Nucleus accumbens (tissue), 56 donors: ENCODE measurements at regions not wholly inside any gene's neighbourhood (a gene's known extent, or its start where the extent isn't known, plus 50 kb on each side); places are given as distances from the start of the nearest gene placed in this dataset.

Experiments
- DNase-seq, 56 donors: peaks; one replicate each; lab custom pipeline; 2025; lab: John Stamatoyannopoulos, UW

DNA sequence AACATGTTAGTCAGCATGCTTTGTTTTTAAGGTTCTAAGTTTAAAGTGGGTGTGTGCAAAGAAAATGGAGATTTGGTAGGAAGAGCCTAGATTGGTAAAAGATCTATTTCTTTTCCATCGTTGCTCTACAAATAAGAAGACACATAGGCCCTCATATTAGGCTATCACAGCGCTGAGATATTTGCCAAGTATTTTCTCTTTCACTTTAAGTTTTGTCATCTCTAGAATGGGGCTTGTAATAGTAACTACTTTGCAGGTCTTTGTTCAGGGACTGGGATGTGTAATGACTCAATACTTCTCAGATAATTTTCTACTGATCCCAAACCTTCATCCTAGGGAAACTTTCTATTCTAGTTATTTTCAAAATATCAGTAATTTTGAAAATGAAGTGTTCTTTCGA lies 917.7 kb upstream of the SLC10A2 start:
- DNase-seq = no peak

DNA sequence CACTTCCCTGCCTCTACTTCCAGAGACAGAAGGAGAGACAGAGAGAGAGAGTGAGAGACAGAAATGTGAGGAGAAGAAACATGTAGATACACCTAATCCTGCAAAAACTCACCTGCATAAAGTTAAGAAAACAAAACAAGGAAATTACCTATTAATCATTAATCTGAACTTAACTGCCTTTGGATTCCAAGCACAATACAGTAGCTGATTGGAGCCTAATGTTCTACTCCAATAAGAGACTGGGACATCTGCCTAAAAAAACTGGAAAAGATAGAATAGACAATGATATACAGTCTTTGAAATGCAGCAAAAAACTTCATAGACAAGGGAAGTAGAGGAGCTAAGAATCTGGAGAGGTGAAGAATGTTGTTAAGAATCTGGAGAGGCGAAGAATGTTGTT lies 910.2 kb upstream of the SLC10A2 start:
- no peak for DNase-seq

DNA sequence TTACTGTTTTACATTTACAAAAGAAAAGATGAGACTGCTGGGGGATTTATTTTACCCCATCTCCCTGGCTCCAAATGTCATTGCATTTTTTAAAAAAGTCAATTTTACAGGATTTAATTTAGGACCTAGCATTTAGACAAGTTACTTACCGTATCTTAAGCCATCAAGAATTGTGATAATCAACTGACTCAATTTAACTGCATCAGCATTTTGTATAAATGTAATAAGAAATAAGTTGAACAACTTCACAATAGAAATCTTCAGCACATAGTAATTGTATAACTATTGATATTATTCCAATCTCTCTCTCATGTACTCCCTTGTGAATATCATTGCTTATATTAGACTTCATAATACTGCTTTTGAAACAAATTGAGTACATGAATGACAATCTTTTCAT lies 907.5 kb upstream of the SLC10A2 start:
- no peak for DNase-seq

DNA sequence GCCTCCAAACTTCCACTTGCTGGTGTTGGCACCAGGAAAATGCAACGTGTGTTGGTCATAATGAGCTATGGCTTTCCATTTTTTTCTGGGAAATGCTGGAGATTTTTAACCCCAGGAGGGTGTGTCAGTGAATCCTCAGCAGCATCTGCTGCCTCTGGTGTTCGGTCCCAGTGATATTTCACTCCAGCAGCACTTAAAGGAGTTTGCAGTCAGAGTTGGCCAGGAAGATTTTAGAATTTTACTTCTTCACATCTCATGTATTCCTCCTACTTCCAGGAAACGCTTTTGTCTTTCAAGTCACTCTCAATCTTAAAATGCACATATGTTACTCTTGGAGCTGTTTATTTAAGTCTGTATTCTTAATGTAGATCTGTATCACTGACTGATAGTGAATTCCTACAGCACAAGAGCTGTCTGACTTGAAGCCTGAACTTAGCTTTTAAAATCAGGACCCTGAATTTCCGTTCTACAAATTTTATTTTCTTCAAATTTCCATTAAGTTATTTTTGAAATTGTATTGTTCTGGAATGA lies 903.4 kb upstream of the SLC10A2 start:
- no peak for DNase-seq

DNA sequence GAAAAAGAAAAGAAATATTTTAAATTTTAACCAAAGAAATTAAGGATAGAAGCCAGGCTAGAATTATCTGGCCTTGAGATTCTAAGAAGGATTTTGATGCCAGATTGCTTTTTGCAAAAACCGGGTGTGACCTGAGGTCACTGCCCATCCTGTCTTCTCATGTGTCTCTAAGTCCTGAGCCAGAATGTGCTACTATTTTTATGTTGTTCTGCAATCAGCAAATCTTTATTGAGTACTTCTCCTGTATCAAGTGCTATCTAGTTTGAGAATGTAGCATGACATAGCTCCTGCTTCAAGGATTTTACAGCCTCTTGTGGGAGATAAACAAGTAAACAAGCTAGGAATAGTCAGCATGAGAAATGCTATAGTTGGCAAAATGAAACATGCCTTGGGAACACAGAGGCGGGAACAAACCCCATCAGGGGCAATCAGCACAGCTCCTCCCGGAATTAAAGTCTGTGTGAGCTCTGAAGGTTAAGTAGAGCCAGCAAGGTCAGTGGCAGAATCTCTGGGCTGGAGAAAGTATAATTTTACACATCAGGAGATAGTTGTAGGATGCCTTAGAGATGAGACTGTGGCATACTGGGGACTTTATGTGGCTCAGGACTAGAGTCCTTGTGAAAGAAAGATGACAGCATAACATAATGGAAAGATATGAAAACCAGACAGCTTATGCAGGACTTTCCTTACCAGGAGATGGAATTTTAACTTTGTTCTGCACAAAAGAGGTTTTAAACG lies 899.5 kb upstream of the SLC10A2 start:
- DNase-seq = no peak

DNA sequence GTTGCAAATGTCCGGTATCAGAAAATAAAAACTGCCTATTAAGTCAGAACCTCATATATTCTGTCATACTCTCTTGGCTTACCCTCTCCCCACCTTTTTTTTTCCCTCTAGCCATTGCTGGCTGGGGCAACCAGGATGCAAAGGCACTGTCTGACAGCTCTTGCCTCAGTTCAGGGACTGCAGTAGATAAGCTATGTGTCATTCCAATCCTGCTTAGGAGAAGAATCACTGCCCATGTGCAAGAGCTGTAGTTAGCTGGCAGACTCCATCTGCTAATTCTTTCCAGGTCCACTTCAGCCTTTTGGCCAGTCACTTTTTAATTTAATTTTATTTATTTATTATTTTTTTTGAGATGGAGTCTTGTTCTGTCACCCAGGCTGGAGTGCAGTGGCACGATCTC lies 895.6 kb upstream of the SLC10A2 start:
- no peak for DNase-seq

DNA sequence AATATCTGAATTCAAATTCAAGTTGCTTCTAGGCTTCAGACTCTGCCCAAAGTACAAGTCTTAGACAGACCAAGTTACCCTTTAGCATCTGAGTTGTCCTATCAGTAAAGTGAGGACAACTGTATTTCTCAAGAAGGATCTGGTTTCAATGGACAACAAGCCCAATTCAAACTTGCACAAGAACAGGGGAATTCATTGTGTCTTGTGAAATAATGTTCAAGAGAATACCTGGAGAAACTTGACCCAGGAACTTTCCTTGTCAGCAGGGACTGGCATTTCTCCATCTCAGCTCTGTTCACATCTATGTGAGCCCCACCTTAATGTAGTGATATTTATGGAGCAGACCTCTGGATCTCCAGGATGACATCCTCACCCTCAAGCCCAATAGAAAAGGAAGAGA lies 894.9 kb upstream of the SLC10A2 start:
- DNase-seq = no peak

DNA sequence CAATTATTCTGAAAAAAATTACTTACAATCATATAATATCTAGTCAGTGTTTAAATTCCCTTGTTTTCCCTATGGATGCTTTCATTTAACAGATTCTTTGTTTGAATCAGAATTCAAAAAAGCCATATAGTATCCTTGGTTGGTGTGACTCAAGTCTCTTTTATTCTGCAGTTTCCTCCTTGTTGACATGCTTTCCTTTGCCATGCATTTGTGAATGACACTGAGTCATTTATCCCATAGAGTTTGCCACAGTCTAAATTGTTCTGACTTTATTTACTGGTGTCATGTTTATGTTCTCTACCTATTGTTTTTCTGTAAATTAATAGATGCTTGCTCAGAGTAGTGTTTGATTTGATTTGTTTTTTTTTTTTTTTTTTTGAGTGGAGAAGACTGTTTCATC lies 893.8 kb upstream of the SLC10A2 start:
- DNase-seq = no peak

DNA sequence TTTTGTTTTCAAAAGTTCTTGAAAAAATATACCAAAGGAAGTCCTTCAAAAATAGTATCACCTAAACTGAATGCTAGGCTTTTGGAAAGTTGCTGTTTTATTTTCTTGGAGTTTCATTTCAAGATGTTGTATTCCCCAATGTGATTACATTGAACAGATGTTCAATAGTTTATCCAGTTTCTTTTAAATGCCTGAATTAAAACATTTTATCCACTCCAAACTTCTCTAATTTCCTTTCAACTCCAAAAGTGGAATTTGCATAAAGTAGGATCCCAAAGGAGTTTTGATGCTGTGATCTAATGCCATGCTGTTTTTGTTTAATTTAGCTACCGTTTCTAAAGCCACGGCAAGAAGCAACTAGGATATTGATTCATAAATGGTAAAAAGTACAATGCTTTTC lies 892.5 kb upstream of the SLC10A2 start:
- DNase-seq = no peak

DNA sequence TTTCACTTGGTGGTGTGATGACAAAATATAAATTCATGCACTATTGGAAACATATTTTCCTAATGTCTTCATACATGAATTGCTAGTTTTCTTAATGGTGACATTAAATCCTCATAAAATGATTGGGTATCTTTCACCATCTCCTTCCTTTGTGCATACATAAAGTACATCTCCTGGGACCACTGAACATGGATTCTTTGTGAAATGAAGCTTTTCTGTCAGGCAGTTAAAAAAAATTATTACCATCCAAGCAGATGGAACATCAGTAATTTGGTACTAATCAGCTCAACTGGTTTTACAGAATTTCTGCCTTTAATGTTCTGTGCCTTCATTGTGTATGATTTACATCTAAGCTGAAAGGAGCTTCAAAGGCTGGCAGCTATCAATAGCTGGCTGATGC lies 891.7 kb upstream of the SLC10A2 start:
- DNase-seq = no peak

DNA sequence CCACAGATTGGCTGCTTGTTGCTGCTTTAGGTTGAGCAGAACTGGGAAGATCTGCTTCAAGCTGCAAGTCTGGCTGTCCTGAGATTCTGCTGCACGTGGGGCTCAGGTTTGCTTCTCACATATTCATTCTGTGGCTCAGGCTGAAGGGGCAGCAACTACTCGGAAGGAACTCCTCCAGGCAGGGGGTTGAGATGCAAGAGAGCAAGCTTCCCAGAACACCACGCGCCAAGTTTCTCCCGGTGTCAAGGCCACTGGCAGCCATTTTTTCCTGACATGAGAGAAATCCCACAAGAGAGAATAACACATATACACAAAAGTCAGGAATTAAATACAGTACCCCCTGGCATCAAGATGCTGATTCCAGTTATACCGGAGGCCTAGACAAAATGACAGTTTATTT lies 887.6 kb upstream of the SLC10A2 start:
- no peak for DNase-seq

DNA sequence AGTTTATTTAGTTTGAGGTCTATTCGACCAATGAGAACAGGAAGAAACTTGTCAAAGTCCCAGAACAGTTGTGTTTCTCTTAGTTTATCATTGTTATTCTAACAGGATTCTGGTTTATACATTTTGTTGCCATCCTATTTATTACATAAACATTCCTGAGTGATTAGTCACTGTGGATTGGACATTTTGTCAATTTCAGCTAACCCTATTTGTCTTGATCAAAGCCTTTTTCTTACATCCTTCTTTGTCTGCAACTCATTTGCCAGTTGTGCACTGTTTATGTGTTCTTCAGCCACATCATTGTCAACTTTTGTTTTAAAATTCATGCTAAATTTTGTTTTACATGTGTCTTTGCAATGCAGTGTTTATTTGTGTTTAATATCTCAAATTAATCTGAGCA lies 886.0 kb upstream of the SLC10A2 start:
- DNase-seq = no peak

DNA sequence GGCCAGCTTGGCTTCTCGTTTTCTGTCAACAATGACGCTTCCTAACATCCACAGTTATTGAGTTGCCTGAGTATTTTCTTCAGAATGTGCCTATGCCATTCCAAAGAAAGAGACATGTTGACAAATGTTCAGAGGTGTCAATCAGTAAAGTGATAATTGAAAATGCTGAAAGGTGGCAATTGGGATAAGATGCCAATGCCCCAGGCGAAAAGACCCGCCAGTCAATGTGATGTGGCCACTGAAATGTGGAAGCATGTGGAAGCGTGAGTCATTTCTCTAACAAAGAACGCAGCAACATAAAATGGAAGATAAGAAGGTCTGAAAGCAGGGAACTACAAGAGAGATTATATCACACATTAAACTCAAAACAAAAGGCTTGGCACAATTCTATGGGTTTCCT lies 882.2 kb upstream of the SLC10A2 start:
- DNase-seq = no peak

DNA sequence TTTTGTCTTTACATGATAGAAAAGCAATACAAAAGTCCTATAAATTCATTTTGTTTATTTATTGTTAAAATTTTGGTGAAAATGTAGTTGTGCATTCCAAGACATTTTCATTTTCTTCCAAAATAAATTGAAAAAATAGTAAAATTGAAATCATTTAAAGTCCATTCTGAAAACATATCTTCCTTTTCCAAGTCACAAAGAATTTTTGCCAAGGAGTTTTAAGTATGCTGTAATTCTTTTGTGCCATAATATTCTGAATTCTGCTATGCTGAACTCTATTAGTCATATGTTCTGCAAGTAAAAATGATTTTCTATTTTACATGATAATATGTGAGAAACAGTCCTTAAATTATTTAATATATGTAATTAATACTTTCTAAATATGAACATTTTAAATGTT lies 879.6 kb upstream of the SLC10A2 start:
- no peak for DNase-seq

DNA sequence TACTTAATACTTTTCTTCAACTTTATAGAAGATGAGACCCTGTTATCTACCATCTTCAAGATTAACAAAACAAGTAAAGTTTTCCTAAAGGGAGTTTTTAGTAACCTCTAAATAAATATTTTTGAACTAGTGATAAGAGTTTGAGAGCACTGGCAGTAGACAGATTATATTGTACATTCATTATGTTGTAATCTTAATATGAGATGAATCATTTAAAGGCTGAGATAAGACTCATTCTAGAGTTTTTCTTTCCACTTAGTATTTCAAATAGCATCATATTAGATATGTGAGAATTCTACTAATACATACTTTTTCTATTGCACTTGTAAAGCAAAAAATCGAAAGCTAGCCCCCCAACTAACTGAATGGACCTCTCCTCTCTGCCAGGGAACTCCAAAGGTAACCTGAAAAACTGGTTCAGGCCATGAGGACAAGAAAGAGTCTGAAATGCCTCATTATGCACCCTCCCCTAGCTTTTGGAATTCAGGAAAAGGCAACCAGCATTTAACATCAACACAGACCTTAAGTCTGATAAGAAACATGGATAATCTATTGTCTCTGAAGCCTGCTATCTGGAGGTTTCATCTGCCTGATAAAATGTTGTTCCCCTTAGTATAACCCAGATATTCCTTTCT lies 875.4 kb upstream of the SLC10A2 start:
- no peak for DNase-seq

DNA sequence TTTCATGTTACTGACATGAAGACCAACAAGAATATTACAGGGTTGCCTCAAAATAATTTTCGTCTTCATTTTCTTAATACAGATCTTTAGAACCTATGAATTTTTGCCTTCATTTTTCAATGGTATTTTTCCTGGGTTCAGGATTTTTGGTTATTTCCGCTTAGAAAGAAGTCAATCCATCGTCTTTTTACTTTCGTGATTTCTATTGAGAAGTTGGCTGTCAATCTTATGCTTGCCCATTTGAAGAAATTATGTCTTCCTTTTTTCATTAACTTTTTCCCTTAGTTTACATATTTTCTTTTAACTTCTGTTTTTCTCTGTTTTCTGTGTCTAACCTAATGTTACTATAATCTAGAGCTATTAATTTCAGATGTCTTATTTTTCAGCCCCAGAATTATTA lies 868.9 kb upstream of the SLC10A2 start:
- DNase-seq = no peak

DNA sequence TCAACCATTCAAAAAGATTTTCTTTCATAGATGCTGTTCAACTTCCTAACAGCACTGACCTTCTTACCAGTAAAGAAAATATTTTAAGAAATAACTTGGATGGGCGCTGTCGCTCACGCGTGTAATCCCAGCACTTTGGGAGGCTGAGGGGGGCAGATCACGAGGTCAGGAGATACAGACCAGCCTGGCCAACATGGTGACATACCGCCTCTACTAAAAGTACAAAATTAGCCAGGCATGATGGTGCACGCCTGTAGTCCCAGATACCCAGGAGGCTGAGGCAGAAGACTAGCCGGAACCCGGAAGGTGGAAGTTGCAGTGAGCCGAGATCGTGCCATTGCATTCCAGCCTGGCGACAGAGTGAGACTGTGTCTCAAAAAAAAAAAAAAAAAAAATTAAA lies 865.7 kb upstream of the SLC10A2 start:
- no peak for DNase-seq

DNA sequence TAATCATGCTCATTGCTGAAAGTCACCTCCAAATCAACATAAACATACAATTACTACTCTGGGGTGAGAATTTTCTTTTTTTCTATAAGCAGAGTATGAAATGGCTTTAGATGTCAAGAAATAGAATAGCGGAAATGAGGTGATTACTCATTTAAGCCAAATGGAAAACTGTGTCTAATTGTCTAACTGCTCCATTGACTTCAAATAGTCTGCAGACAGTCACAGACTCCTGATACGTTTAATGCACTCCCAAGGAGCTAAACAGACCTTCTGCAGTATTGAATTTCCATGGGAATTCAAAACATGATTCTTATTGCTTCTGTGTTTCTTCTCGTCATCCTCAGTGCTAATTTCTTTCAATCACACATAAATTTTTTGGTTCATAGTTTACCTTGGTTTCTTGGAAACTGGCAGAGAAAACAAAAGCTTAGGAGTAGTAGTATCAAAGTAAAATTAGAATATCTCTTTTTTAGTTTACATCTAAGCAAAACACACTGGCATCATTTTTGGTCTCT lies 865.2 kb upstream of the SLC10A2 start:
- DNase-seq = no peak

DNA sequence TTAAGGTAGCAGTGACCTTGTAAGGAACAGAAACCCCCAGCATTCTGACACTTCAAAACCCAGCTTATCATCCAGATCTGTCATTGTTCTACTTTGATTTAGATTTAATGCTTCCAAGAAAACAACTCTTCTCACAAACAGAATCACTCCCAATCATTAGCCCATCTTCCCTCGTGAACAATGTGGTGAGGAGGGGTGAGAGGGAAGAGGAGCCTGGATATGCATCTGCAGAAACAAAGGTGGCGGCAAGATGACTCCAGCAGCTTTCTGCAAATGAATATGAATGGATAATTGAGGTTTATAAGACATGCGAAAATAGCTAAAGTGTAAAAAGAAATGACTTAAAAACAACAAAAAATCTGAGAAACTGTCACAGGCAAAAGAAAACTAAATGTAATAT lies 859.9 kb upstream of the SLC10A2 start:
- DNase-seq = no peak

DNA sequence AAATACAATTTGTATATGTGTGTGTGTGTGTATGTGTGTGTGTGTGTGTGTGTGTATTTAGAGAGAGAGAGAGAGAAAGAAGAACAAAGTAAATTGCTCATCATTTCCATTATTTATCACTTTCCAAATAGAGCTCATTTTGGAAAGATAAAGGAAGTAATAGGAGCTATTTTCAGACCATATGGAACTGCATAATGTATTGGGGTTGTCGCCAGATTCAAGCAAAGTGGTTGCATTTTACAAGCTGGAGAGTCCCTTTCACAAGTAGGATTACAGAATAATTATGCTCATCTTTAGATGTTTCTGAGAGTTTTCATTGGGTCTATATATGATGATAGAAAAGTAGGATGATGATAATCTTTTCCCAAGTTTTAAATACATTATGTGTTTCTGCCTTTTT lies 842.7 kb upstream of the SLC10A2 start:
- no peak for DNase-seq

DNA sequence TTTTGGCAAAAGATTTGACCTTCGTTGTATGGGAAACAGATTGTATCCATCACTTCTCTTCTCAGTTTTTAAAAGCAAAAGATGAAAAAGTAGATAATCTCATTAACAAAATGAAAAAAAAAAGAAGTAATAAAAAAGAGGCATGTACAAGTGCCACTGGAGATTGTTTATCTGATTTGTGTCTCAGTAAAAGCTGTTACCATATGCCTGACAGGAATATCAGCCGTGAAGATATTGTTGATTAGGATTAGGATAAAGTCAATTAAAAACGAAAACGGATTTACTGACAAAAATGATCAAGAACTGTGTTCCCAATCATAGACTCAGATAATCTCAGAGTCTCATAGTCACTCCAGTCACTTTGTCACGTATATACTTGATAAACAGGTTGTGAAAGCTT lies 842.1 kb upstream of the SLC10A2 start:
- DNase-seq = no peak

DNA sequence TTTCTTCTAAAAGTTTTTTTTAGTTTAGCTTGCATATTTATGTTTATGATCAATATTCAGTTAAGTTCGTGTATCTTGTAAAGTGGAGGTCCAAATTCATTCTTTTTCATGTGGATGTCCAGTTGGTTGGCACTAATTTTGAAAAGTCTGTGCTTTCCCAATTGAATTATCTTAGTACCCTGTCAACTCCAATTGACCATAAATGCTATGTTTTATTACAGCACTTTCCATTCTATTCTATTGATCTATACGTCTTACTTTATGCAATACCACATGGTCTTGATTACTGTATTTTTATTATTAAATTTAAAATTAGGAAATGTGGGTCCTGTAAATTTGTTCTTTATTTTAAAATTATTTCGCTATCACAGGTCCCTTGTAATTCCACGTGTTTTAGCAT lies 837.6 kb upstream of the SLC10A2 start:
- no peak for DNase-seq
